MM.1S (cell line): ENCODE measurements at regions not wholly inside any gene's neighbourhood (a gene's known extent, or its start where the extent isn't known, plus 50 kb on each side); places are given as distances from the start of the nearest gene placed in this dataset.

ENCODE experiments used
- DNase-seq: peaks from one replicate; pipeline ENCODE4 v3.0.0-alpha.2; 2015
- H2AFZ ChIP-seq: fragments of 300-600 bp; sonication (generic); 2 replicates; pipeline ENCODE4 v1.6.0; 2016; ENCODE audit warnings: antibody characterized with exemption, low read length
- H3F3A ChIP-seq: fragments of 300-600 bp; sonication (generic); 2 replicates; pipeline ENCODE4 v1.6.1; 2016; ENCODE audit warnings: mild to moderate bottlenecking, antibody characterized with exemption, low read length, moderate library complexity, mixed read lengths; ENCODE audit not compliant: insufficient read depth
- H3K27ac ChIP-seq: fragments of 300-600 bp; sonication (generic); 2 replicates; pipeline ENCODE4 v1.5.1; 2016; ENCODE audit warnings: mild to moderate bottlenecking, low read length
- H3K27me3 ChIP-seq: fragments of 300-600 bp; sonication (generic); replicated peaks from 2 replicates; pipeline ENCODE4 v1.6.0; 2016; ENCODE audit warnings: low read length; ENCODE audit not compliant: insufficient read depth
- H3K36me3 ChIP-seq: fragments of 300-600 bp; sonication (generic); replicated peaks from 2 replicates; pipeline ENCODE4 v1.6.1; 2016; ENCODE audit warnings: mild to moderate bottlenecking, low read length, mixed read lengths; ENCODE audit not compliant: insufficient read depth
- H3K4me1 ChIP-seq: fragments of 300-600 bp; sonication (generic); 2 replicates; pipeline ENCODE4 v1.6.1; 2016; ENCODE audit warnings: low read length, mixed read lengths
- H3K4me2 ChIP-seq: fragments of 300-600 bp; sonication (generic); 2 replicates; pipeline ENCODE4 v1.6.0; 2016; ENCODE audit warnings: low read depth, low read length
- H3K4me3 ChIP-seq: fragments of 300-600 bp; sonication (generic); 2 replicates; pipeline ENCODE4 v1.5.1; 2016; ENCODE audit warnings: low read length, mixed read lengths
- H3K79me2 ChIP-seq: fragments of 300-600 bp; sonication (generic); 2 replicates; pipeline ENCODE4 v1.6.1; 2016; ENCODE audit warnings: mixed run types, low read length, mixed read lengths
- H3K9ac ChIP-seq: fragments of 300-600 bp; sonication (generic); 2 replicates; pipeline ENCODE4 v1.6.1; 2016; ENCODE audit warnings: low read length, mixed read lengths
- H3K9me2 ChIP-seq: fragments of 300-600 bp; sonication (generic); replicated peaks from 2 replicates; pipeline ENCODE4 v1.6.1; 2016; ENCODE audit warnings: mild to moderate bottlenecking, low read length, mixed read lengths; ENCODE audit not compliant: insufficient read depth
- H3K9me3 ChIP-seq: fragments of 300-600 bp; sonication (generic); replicated peaks from 2 replicates; pipeline ENCODE4 v1.6.1; 2016; ENCODE audit warnings: mild to moderate bottlenecking, low read length, mixed read lengths; ENCODE audit not compliant: insufficient read depth
- H4K20me1 ChIP-seq: fragments of 300-600 bp; sonication (generic); 2 replicates; pipeline ENCODE4 v1.6.1; 2016; ENCODE audit warnings: mild to moderate bottlenecking, low read length, moderate library complexity, mixed read lengths; ENCODE audit not compliant: insufficient read depth
- EZH2 ChIP-seq: fragments of 300-600 bp; sonication (generic); optimal IDR thresholded peaks from 2 replicates; pipeline ENCODE3; 2017; ENCODE audit warnings: low read depth, mild to moderate bottlenecking, antibody characterized with exemption, low read length, mixed read lengths
- EZH2phosphoT487 ChIP-seq: fragments of 300-600 bp; sonication (generic); IDR thresholded peaks from 2 replicates; pipeline ENCODE4 v1.6.1; 2018; ENCODE audit warnings: antibody characterized with exemption, low read length
- TF ChIP-seq, protein P1 (sequence below): fragments of 300-600 bp; sonication (generic); IDR thresholded peaks from 2 replicates; pipeline ENCODE4 v1.5.1; 2016; ENCODE audit warnings: antibody characterized with exemption, low read length, mixed read lengths

DNA sequence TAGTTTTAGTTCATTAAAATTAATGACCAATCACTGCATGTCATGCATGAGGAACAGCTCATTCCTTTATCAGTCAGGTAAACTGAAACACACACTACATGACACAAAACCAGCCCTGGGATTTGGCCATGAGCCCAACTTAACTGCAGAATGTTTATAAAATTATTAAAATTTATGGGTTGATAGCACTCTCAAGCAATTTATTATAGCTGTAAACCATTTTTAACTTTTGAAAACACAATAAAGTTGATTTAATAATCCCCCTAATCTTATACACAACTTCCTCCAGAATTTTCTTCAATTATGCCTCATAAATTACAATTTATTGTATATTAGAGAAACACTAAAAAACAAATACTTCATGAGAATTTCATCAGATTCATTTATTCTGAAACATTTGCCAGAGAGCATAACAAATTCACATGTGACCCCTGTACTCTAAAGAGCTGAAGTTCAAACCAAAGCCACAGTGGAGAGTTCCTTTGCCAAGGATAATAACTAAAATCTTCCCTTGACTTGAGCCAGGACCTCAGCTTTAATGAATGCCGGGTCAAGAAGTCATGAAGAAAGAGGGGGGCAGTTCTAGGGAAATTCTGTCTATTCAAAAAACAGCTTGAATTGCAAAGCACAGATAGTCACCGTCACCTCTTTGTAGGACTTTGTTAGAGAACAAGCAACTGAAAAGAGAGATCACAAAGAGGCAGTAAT, 763.7 kb upstream of the GRAMD2B start:
- Histone ChIP-seq H3F3A (no peaks in the 10 kb centered on the region), H2AFZ (no peak overlapping the region), H3K27me3 (no peaks in the 10 kb centered on the region), H4K20me1 (no peaks in the 10 kb centered on the region), H3K4me3 (no peak overlapping the region), H3K9me3 (no peaks in the 10 kb centered on the region), H3K4me1 (no peaks in the 10 kb centered on the region), H3K27ac (no peak overlapping the region), H3K4me2 (no peak overlapping the region), H3K9me2 (no peaks in the 10 kb centered on the region), H3K36me3 (no peaks in the 10 kb centered on the region), H3K79me2 (no peaks in the 10 kb centered on the region), H3K9ac (no peak overlapping the region)
- DNase-seq, result no peak
- TF ChIP-seq EZH2phosphoT487 (no peak), EZH2 (no peak)
- TF ChIP-seq, protein P1, sequence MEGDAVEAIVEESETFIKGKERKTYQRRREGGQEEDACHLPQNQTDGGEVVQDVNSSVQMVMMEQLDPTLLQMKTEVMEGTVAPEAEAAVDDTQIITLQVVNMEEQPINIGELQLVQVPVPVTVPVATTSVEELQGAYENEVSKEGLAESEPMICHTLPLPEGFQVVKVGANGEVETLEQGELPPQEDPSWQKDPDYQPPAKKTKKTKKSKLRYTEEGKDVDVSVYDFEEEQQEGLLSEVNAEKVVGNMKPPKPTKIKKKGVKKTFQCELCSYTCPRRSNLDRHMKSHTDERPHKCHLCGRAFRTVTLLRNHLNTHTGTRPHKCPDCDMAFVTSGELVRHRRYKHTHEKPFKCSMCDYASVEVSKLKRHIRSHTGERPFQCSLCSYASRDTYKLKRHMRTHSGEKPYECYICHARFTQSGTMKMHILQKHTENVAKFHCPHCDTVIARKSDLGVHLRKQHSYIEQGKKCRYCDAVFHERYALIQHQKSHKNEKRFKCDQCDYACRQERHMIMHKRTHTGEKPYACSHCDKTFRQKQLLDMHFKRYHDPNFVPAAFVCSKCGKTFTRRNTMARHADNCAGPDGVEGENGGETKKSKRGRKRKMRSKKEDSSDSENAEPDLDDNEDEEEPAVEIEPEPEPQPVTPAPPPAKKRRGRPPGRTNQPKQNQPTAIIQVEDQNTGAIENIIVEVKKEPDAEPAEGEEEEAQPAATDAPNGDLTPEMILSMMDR, result no peak

GRCh38 chr5:125660231-125660895, 762.8 kb upstream of the GRAMD2B start:
- H4K20me1 ChIP-seq, result no peaks in the 10 kb centered on the region
- H3K9ac ChIP-seq, result no peak overlapping the region
- H3K27me3 ChIP-seq, result no peaks in the 10 kb centered on the region
- no peak for DNase-seq
- no peaks in the 10 kb centered on the region for H3F3A ChIP-seq
- H3K4me2 ChIP-seq, result no peak overlapping the region
- H3K27ac ChIP-seq, result no peak overlapping the region
- no peaks in the 10 kb centered on the region for H3K9me3 ChIP-seq
- no peak overlapping the region for H3K4me3 ChIP-seq
- no peaks in the 10 kb centered on the region for H3K4me1 ChIP-seq
- H3K36me3 ChIP-seq, result no peaks in the 10 kb centered on the region
- TF ChIP-seq, protein P1, result no peak
- no peak for TF ChIP-seq EZH2
- no peak for TF ChIP-seq EZH2phosphoT487
- H2AFZ ChIP-seq, result no peak overlapping the region
- H3K9me2 ChIP-seq, result no peaks in the 10 kb centered on the region
- no peaks in the 10 kb centered on the region for H3K79me2 ChIP-seq

GRCh38 chr5:125661584-125661983, 761.6 kb upstream of the GRAMD2B start:
- no peaks in the 10 kb centered on the region for H3F3A ChIP-seq
- H3K4me1 ChIP-seq, result no peaks in the 10 kb centered on the region
- TF ChIP-seq, protein P1, result no peak
- no peak for TF ChIP-seq EZH2phosphoT487
- TF ChIP-seq EZH2, result no peak
- no peak overlapping the region for H3K4me3 ChIP-seq
- H3K79me2 ChIP-seq, result no peaks in the 10 kb centered on the region
- no peaks in the 10 kb centered on the region for H4K20me1 ChIP-seq
- no peaks in the 10 kb centered on the region for H3K36me3 ChIP-seq
- no peaks in the 10 kb centered on the region for H3K27me3 ChIP-seq
- no peak overlapping the region for H3K9ac ChIP-seq
- no peaks in the 10 kb centered on the region for H3K9me2 ChIP-seq
- H3K27ac ChIP-seq, result no peak overlapping the region
- H2AFZ ChIP-seq, result no peak overlapping the region
- no peaks in the 10 kb centered on the region for H3K9me3 ChIP-seq
- H3K4me2 ChIP-seq, result no peak overlapping the region
- no peak for DNase-seq
